Fibroblast of mammary gland (primary cell): ENCODE measurements at regions not wholly inside any gene's neighbourhood (a gene's known extent, or its start where the extent isn't known, plus 50 kb on each side); places are given as distances from the start of the nearest gene placed in this dataset.
"Not testable (repeated sequence)": the region's sequence is repeated elsewhere in the genome, so short reads cannot be mapped to it uniquely, and the experiment has no call there.

Experiments
- DNase-seq: peaks from one replicate; pipeline ENCODE4 v3.0.0-alpha.2; 2010; ENCODE audit warnings: low read depth
- H3K4me3 ChIP-seq: 2 replicates; pipeline ENCODE4 v1.5.1; 2011; ENCODE audit warnings: low read depth, mild to moderate bottlenecking, low read length, moderate library complexity; ENCODE audit not compliant: control insufficient read depth
- CTCF ChIP-seq: conservative IDR thresholded peaks from 2 replicates; pipeline ENCODE4 v1.5.1; 2011; ENCODE audit warnings: low read depth, low read length, inconsistent platforms; ENCODE audit not compliant: control insufficient read depth, insufficient read depth

- no peak for TF ChIP-seq CTCF
- no peak for DNase-seq
- H3K4me3 ChIP-seq = no peak overlapping the region
These were observed 113.4 kb downstream of the ANXA5 start for GRCh38 chr4:121583396-121583795.

- no peak for TF ChIP-seq CTCF
- peak; percentile 22 for DNase-seq
- H3K4me3 ChIP-seq = no peak overlapping the region
These were observed 114.5 kb downstream of the ANXA5 start for GRCh38 chr4:121582296-121582695.

GRCh38 chr4:121575392-121575791, 121.4 kb downstream of the ANXA5 start:
- not testable (repeated sequence) for H3K4me3 ChIP-seq, DNase-seq

- H3K4me3 ChIP-seq = no peak overlapping the region
- no peak for DNase-seq
- no peak for TF ChIP-seq CTCF
These were observed 122.2 kb downstream of the ANXA5 start for GRCh38 chr4:121574618-121575017.

- H3K4me3 ChIP-seq = no peak overlapping the region
- no peak for DNase-seq
- no peak for TF ChIP-seq CTCF
These were observed 129.0 kb downstream of the ANXA5 start for GRCh38 chr4:121567748-121568147.

GRCh38 chr4:121564840-121565375, 131.9 kb downstream of the ANXA5 start:
- DNase-seq = no peak
- no peak for TF ChIP-seq CTCF
- H3K4me3 ChIP-seq = no peak overlapping the region

GRCh38 chr4:121562811-121563210, 134.0 kb downstream of the ANXA5 start:
- no peak for DNase-seq

More at GRCh38 chr4:121562811-121563210, 134.0 kb downstream of the ANXA5 start:
- no peak for TF ChIP-seq CTCF
- no peak overlapping the region for H3K4me3 ChIP-seq
